ENCODE measurements at regions not wholly inside any gene's neighbourhood (a gene's known extent, or its start where the extent isn't known, plus 50 kb on each side); places are given as distances from the start of the nearest gene placed in this dataset.

DNA sequence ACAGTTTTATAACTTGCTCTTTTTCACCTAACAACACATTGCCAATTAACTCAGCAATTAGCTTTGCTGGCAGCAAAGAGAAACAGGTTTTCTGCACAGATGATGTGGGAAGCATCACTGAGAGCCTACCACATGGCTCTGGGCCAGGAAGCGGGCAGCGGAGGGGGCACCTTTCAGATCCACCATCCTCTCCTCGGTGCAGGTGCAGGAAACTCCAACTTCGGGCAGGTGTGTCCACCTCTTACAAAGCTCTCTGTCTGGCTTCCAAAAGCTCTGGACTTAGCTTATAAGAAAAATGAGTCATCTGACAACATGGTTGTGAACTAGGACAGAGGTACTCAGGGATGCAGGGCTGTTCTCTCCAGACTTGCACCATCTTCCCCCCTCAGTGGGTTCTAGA lies 77.0 kb downstream of the RPS6KA4 start:
- TF ChIP-seq CTCF (IDR thresholded peaks at IDR 0.05; ENCODE audit: low read length) (no peak), EZH2 (optimal IDR thresholded peaks at IDR 0.05; ENCODE audit: low read depth, low read length) (no peak)

Measured in MM.1S (cell line).